CD4-positive, alpha-beta memory T cell (primary cell): ENCODE measurements at regions not wholly inside any gene's neighbourhood (a gene's known extent, or its start where the extent isn't known, plus 50 kb on each side); places are given as distances from the start of the nearest gene placed in this dataset.

Source experiments
- CTCF ChIA-PET: fragments of 350-600 bp; sonication (Branson Sonifier 250); formaldehyde crosslinking; loops from one replicate; lab custom pipeline; 2021; ENCODE audit warnings: inconsistent platforms; ENCODE audit not compliant: partially characterized antibody; lab: Charles Lee
- POLR2A ChIA-PET: fragments of 350-600 bp; sonication (Branson Sonifier 250); formaldehyde crosslinking; loops from one replicate; lab custom pipeline; 2021; ENCODE audit not compliant: partially characterized antibody; lab: Charles Lee
- DNase-seq, 5 donors: peaks; one replicate each; pipeline versions ENCODE4 v3.0.0 to v3.0.0-alpha.2; 2020 to 2022; ENCODE audit warnings: mixed read lengths in 1 of 5
- H3K27ac ChIP-seq: one replicate; pipeline ENCODE4 v1.7.0; 2013; ENCODE audit warnings: low read depth, low read length
- H3K27me3 ChIP-seq: 2 replicates; pipeline ENCODE4 v1.7.0; 2013; ENCODE audit warnings: mild to moderate bottlenecking, low read length, moderate library complexity; ENCODE audit not compliant: insufficient read depth
- H3K36me3 ChIP-seq: 2 replicates; pipeline ENCODE4 v1.7.0; 2013; ENCODE audit warnings: mild to moderate bottlenecking, low read length, moderate library complexity; ENCODE audit not compliant: insufficient read depth
- H3K4me1 ChIP-seq: 2 replicates; pipeline ENCODE4 v1.7.0; 2013; ENCODE audit warnings: mild to moderate bottlenecking, low read length, moderate library complexity; ENCODE audit not compliant: insufficient read depth
- H3K4me3 ChIP-seq, 2 donors: one replicate each; pipeline ENCODE4 v1.7.0; 2013; ENCODE audit warnings: low read length in 2 of 2, mild to moderate bottlenecking in 1 of 2
- H3K9me3 ChIP-seq, 2 donors: one replicate each; pipeline ENCODE4 v1.7.0; 2013; ENCODE audit warnings: low read length in 2 of 2, control low read depth in 1 of 2; ENCODE audit not compliant: control insufficient read depth in 1 of 2
- H3K27ac Mint-ChIP-seq, 7 donors: one replicate each; pipeline ENCODE4 v1.8.0; 2020 to 2021; ENCODE audit warnings: mixed read lengths in 7 of 7, mild to moderate bottlenecking in 6 of 7, inconsistent platforms in 3 of 7, moderate library complexity in 3 of 7
- H3K27me3 Mint-ChIP-seq, 2 donors: one replicate each; pipeline ENCODE4 v1.8.0; 2020 to 2021; ENCODE audit warnings: mixed read lengths in 2 of 2
- H3K36me3 Mint-ChIP-seq, 2 donors: one replicate each; pipeline ENCODE4 v1.8.0; 2020 to 2021; ENCODE audit warnings: mixed read lengths in 2 of 2, inconsistent platforms in 1 of 2, mild to moderate bottlenecking in 1 of 2
- H3K4me1 Mint-ChIP-seq, 4 donors: one replicate each; pipeline ENCODE4 v1.8.0; 2020 to 2021; ENCODE audit warnings: mixed read lengths in 4 of 4, mild to moderate bottlenecking in 1 of 4
- H3K4me3 Mint-ChIP-seq, 8 donors: one replicate each; pipeline ENCODE4 v1.8.0; 2020 to 2021; ENCODE audit warnings: mixed read lengths in 8 of 8, mild to moderate bottlenecking in 7 of 8, moderate library complexity in 6 of 8, inconsistent platforms in 3 of 8
- H3K9me3 Mint-ChIP-seq, 8 donors: one replicate each; pipeline ENCODE4 v1.8.0; 2020 to 2021; ENCODE audit warnings: mixed read lengths in 8 of 8, mild to moderate bottlenecking in 5 of 8, inconsistent platforms in 3 of 8, moderate library complexity in 1 of 8
- intact Hi-C: fragments of 100-400 bp; cut with micrococcal nuclease; formaldehyde crosslinking; loops from one replicate; pipeline ENCODE4 v1.15.1; 2023

DNA sequence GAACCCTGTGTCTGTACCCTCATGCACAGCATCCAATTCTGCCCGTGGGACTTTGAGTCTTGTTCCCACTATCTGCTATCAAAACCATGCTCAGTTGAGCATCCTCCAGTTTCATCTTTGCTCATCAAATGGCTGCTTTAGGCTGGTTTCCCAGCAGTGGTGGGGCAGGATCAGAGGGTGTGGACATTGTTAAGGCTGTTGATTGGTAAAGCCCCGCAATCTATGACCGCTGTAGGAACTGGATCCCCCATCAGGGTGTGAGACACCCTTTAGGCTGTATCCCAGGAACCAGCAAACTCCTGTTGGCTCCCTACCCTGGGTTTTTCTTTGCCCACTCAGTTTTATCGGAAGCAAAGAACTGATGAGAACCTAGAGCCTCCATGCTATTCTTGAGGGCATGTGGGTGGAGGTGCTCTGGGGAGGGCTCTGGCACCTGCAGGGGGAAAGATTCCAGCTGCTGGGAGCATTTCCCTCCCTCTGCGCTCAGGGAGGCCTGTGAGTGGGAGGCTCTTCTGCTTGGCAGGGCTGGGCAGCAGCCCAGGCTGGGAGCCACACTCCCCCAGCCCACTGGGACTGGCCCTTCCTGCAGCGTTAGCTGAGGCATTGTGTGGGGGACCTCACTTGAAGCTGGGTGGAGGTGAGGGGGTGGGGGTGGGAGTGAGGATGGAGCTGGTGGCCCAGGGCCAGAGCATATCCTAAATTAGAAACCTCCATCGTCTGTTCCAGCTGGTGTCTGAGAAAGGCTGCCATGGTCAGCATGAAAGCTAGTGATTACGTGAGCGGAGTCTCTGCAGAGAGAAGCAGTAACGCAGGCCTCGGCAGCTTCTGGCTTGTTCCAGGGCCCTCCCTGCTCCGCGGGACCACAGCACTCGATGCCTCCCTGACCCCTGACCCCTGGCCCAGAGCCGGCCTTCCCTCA is 160.6 kb downstream of the IRF8 start:
- Mint-ChIP-seq H3K4me1 (no peaks in the 10 kb centered on the region), H3K27me3 (peaks cover 0 to 2% of the 10 kb centered on the region in 2 donors), H3K36me3 (no peaks in the 10 kb centered on the region), H3K27ac (no peak overlapping the region), H3K4me3 (peak overlapping the region in 1 of 8 donors; percentile 13), H3K9me3 (no peaks in the 10 kb centered on the region)
- H3K4me1 ChIP-seq, result no peaks in the 10 kb centered on the region
- H3K9me3 ChIP-seq, result no peaks in the 10 kb centered on the region
- H3K36me3 ChIP-seq, result no peaks in the 10 kb centered on the region
- ChIA-PET POLR2A (no interaction called here), CTCF (no interaction called here)
- DNase-seq, result no peak
- no peak overlapping the region for H3K4me3 ChIP-seq
- intact Hi-C loops, result no loop called here
- no peak overlapping the region for H3K27ac ChIP-seq
- H3K27me3 ChIP-seq, result no peaks in the 10 kb centered on the region

DNA sequence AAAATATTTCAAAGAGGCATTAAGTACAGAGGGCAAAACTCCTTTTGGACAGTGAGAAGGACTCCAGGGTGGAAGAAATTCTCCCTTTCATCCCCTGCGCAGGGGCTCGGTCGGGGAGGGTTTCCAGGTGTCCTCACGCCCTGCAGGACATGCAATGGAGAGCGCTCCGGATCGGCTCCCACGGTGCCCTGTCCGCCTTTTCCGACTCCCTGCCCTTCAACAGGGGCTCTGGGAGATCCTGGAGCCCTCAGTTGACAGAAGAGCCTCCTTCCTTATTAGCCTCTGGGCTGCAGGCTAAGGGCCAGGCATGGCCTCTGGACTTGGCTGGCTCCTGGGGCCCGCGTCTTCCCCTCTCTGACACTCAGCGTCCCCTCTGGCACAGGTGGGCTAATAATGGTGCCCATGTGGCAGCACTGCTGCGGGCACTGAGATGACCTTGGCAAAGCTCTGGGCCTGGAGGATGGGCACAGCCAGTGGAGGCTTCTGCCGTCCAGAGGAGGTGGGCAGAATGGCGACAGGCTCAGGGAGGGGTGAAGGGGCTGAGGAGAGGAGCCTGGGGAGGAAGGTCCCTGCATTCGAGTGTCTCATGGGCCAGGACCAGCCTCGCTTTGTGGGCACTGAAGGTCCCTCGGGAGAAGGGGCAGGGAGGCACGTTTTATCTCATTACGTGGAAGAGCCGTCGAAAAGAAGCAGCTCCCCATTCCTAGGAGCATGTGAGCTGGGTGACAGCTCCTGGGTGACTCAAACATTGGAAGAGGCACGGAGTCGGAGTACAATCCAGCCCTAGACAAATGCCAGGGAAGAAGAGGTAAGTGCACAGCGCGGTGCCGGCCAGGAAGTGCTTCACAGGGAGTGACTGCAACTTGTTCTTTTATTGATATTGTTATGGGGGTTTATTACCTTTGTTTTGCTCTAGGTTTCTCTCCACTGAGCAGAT is 161.7 kb downstream of the IRF8 start:
- no peaks in the 10 kb centered on the region for H3K36me3 ChIP-seq
- peaks cover 0 to 2% of the 10 kb centered on the region in 2 donors for H3K27me3 Mint-ChIP-seq
- ChIA-PET CTCF (interaction anchor here (1.5 kb wide), 1 partner anchor 12 kb away, joined by 4 read pairs; no protein-coding TSS in a partner anchor), POLR2A (no interaction called here)
- H3K27ac Mint-ChIP-seq, result no peak overlapping the region
- H3K27ac ChIP-seq, result no peak overlapping the region
- H3K4me1 ChIP-seq, result no peaks in the 10 kb centered on the region
- H3K4me1 Mint-ChIP-seq, result no peaks in the 10 kb centered on the region
- H3K36me3 Mint-ChIP-seq, result no peaks in the 10 kb centered on the region
- no peak overlapping the region for H3K4me3 Mint-ChIP-seq
- no peaks in the 10 kb centered on the region for H3K9me3 ChIP-seq
- no peak overlapping the region for H3K4me3 ChIP-seq
- H3K27me3 ChIP-seq, result no peaks in the 10 kb centered on the region
- intact Hi-C loops, result no loop called here
- H3K9me3 Mint-ChIP-seq, result no peaks in the 10 kb centered on the region
- DNase-seq, result no peak

DNA sequence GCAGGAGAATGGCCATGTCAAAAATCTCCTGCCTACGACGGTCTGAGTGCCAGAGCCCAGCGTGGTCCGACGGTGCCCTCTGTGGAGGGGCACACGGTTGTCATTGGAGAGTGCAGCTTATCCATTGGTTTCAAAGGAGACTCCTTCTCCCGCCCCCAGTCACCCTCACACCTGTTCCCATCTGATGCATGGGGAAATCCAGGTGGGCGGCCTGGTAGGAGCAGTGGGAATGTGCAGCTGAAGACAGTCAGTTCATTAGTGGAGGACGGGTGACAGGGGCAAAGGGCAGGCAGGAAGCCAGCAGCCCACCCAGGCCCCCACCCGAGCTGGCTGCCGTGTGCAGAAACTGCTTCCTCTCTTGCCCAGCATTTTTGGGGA is 162.3 kb downstream of the IRF8 start:
- no peaks in the 10 kb centered on the region for H3K27me3 ChIP-seq
- no peak overlapping the region for H3K27ac Mint-ChIP-seq
- POLR2A ChIA-PET, result no interaction called here
- DNase-seq, result no peak
- CTCF ChIA-PET, result interaction anchor here (1.5 kb wide), 1 partner anchor 11 kb away, joined by 4 read pairs; no protein-coding TSS in a partner anchor
- no peaks in the 10 kb centered on the region for H3K27me3 Mint-ChIP-seq
- intact Hi-C loops, result no loop called here
- no peaks in the 10 kb centered on the region for H3K4me1 ChIP-seq
- H3K4me3 Mint-ChIP-seq, result no peak overlapping the region
- H3K9me3 Mint-ChIP-seq, result peaks cover 0 to 2% (median 0%) of the 10 kb centered on the region in 8 donors
- H3K27ac ChIP-seq, result no peak overlapping the region
- H3K4me1 Mint-ChIP-seq, result no peaks in the 10 kb centered on the region
- H3K4me3 ChIP-seq, result no peak overlapping the region
- no peaks in the 10 kb centered on the region for H3K9me3 ChIP-seq
- H3K36me3 Mint-ChIP-seq, result no peaks in the 10 kb centered on the region
- no peaks in the 10 kb centered on the region for H3K36me3 ChIP-seq

DNA sequence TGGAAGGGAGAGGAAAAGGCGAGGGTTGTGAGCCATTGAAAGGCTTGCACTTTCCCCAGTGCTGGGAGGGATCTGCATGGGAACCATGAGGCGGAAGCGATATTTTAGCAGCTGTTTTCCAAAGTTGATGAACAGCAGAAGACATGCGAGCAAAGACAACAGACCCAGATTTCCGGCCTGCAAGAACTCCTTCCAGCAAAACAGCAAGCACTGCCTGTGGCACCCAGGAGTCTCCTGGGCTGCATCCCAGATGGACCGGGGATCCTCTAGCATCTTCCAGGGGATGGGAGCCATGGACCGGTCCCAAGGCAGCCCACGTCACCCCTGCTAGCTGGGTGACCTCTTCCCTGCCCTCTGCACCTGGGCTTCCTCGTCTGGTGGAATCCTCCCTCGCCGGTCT is 162.8 kb downstream of the IRF8 start:
- no peak overlapping the region for H3K4me3 Mint-ChIP-seq
- Histone ChIP-seq H3K27ac (no peak overlapping the region), H3K4me3 (no peak overlapping the region), H3K9me3 (no peaks in the 10 kb centered on the region), H3K36me3 (no peaks in the 10 kb centered on the region), H3K27me3 (no peaks in the 10 kb centered on the region), H3K4me1 (no peaks in the 10 kb centered on the region)
- no peak for DNase-seq
- H3K4me1 Mint-ChIP-seq, result no peaks in the 10 kb centered on the region
- CTCF ChIA-PET, result interaction anchor here (1.5 kb wide), 1 partner anchor 11 kb away, joined by 4 read pairs; no protein-coding TSS in a partner anchor
- H3K27ac Mint-ChIP-seq, result no peak overlapping the region
- H3K9me3 Mint-ChIP-seq, result peaks cover 0 to 2% (median 0%) of the 10 kb centered on the region in 8 donors
- intact Hi-C loops, result no loop called here
- no peaks in the 10 kb centered on the region for H3K36me3 Mint-ChIP-seq
- POLR2A ChIA-PET, result no interaction called here
- no peaks in the 10 kb centered on the region for H3K27me3 Mint-ChIP-seq

DNA sequence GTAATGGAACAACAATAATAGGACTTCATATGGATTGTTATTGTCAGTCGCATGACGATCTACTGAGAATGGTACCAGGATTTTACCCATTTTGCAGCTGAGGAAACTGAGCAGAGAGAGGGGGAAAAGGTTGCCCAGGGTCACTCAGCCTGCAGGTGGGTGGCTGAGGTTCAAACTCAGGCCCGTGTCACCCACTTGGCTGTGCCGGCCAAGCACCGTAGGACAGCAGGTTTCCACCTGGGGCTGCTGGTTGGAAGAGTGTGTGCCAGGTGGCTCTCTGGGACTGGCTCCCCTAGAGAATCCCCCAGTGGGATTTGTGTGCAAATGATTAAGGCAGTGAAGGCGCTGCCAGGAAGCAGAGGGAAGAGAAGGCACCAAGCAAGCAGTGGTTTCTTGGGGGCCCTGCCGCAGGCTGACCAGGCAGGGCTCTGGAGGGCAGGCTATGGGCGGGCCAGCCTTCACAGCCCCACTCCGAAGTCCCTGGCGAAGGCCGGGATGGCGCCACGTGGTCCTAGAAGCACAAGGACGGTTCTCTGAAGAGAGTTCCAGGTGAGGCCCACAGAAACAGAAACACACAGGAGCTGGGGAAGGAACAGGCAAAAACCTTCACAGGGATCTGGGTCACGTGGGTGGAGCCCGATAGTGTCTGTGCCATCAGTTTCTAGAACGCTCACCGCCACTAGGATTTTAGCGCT is 163.5 kb downstream of the IRF8 start:
- Mint-ChIP-seq H3K27me3 (no peaks in the 10 kb centered on the region), H3K4me1 (no peaks in the 10 kb centered on the region), H3K4me3 (no peak overlapping the region), H3K27ac (no peak overlapping the region), H3K9me3 (peaks cover 0 to 2% (median 0%) of the 10 kb centered on the region in 8 donors), H3K36me3 (no peaks in the 10 kb centered on the region)
- Histone ChIP-seq H3K36me3 (no peaks in the 10 kb centered on the region), H3K9me3 (no peaks in the 10 kb centered on the region), H3K4me1 (no peaks in the 10 kb centered on the region), H3K4me3 (no peak overlapping the region), H3K27me3 (no peaks in the 10 kb centered on the region), H3K27ac (no peak overlapping the region)
- intact Hi-C loops, result no loop called here
- CTCF ChIA-PET, result no interaction called here
- no peak for DNase-seq
- POLR2A ChIA-PET, result no interaction called here

DNA sequence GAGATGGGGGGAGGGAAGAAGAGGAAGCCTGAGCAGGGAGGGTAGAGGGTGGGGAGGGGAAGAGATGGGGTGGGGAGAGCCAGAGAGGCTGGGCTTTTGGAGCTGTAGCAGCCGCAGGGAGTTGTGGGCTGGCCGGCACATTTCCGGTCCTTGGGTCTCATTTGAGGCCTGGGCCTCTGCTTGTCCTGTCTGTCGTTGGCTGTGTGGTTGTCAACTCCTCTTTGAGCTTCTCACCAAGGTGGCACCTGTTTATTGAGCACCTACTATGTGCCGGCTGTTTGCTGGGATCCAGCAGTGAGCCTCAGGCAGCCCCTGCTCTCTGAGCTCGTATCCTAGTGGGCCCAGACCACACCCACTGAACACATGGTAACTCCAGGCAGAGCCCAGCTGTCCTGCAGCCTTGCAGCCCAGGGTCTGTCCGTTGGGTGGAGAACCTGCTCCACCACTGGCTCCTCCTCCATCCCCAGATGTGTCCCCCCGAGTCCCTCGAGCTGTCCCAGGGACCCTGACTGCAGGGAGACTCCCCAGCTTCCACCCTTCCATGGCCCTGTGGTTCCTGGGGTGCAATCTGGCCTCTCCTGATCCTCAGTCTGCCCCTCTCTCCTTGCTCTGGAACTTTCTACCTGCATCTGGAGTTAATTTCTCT is 164.9 kb downstream of the IRF8 start:
- Mint-ChIP-seq H3K27ac (peak overlapping the region in 1 of 7 donors; percentile 71), H3K9me3 (peaks cover 0 to 2% (median 0%) of the 10 kb centered on the region in 8 donors), H3K27me3 (peaks cover 2 to 6% of the 10 kb centered on the region in 2 donors), H3K4me3 (no peak overlapping the region), H3K36me3 (no peaks in the 10 kb centered on the region), H3K4me1 (no peaks in the 10 kb centered on the region)
- H3K27me3 ChIP-seq, result no peaks in the 10 kb centered on the region
- H3K27ac ChIP-seq, result no peak overlapping the region
- CTCF ChIA-PET, result interaction anchor here (1.1 to 1.5 kb wide), 2 partner anchors 8 to 12 kb away, joined by 3 read pairs; no protein-coding TSS in a partner anchor
- POLR2A ChIA-PET, result no interaction called here
- no peaks in the 10 kb centered on the region for H3K4me1 ChIP-seq
- no peak for DNase-seq
- intact Hi-C loops, result no loop called here
- no peaks in the 10 kb centered on the region for H3K9me3 ChIP-seq
- no peaks in the 10 kb centered on the region for H3K36me3 ChIP-seq
- no peak overlapping the region for H3K4me3 ChIP-seq
